GM12878 (cell line): ENCODE measurements at regions not wholly inside any gene's neighbourhood (a gene's known extent, or its start where the extent isn't known, plus 50 kb on each side); places are given as distances from the start of the nearest gene placed in this dataset.

Source experiments
- ATAC-seq: fragments of 200-7000 bp; cut with Tn5 transposase; 3 replicates; pipeline ENCODE4 v1.9.1; 2020; ENCODE audit warnings: mild to moderate bottlenecking, moderate library complexity
- BruUV-seq: library from RNA; stranded (reverse); fragments of 400-500 nt; replicated peaks from 2 replicates; lab custom pipeline; 2021; lab: Mats Ljungman, UMichigan
- CTCF ChIA-PET: fragments of 300-600 bp; sonication (Branson Sonifier 250); formaldehyde crosslinking; extraction: SDS; loops from one replicate; lab custom pipeline; 2021; ENCODE audit warnings: inconsistent platforms; lab: Yijun Ruan, JAX
- POLR2A ChIA-PET: fragments of 350-600 bp; formaldehyde crosslinking; extraction: SDS; loops from one replicate; lab custom pipeline; 2021; ENCODE audit warnings: inconsistent platforms; lab: Charles Lee
- RAD21 ChIA-PET: fragments of 300-600 bp; sonication (Branson Sonifier 250); formaldehyde crosslinking; loops from one replicate; lab custom pipeline; 2023; ENCODE audit warnings: antibody characterized with exemption; ENCODE audit not compliant: unreplicated experiment; lab: Charles Lee
- SMC1A ChIA-PET: fragments of 300-600 bp; sonication (Branson Sonifier 250); formaldehyde crosslinking; loops from one replicate; lab custom pipeline; 2023; ENCODE audit not compliant: unreplicated experiment, uncharacterized antibody; lab: Charles Lee
- DNase-seq: peaks from one replicate; pipeline ENCODE4 v3.0.0-alpha.2; 2011; ENCODE audit warnings: low read depth, low spot score
- FAIRE-seq: peaks from 3 replicates; lab custom pipeline; 2011; peaks lifted over from hg19 to GRCh38; lab: Jason Lieb, UNC
- H2AFZ ChIP-seq: 2 replicates; pipeline ENCODE4 v1.6.0; 2011; ENCODE audit warnings: low read depth, low read length, control low read depth; ENCODE audit not compliant: control insufficient read depth
- H3K27ac ChIP-seq: 2 replicates; pipeline ENCODE4 v1.5.1; 2011; ENCODE audit warnings: control low read depth; ENCODE audit not compliant: control insufficient read depth, insufficient read depth
- H3K27me3 ChIP-seq, 2 experiments: replicated peaks in 1 of 2; 2 replicates each; pipeline versions ENCODE4 v1.6.0 to v1.6.1; 2011; ENCODE audit warnings: low read length in 1 of 2; ENCODE audit not compliant: control insufficient read depth in 2 of 2, insufficient read depth in 2 of 2
- H3K36me3 ChIP-seq, 2 experiments: 2 replicates each; pipeline ENCODE4 v1.5.1; 2011; ENCODE audit warnings: low read length in 1 of 2; ENCODE audit not compliant: control insufficient read depth in 2 of 2, insufficient read depth in 2 of 2
- H3K4me1 ChIP-seq: 2 replicates; pipeline ENCODE4 v1.6.1; 2011; ENCODE audit warnings: mild to moderate bottlenecking, low read length, moderate library complexity, mixed read lengths; ENCODE audit not compliant: control insufficient read depth, insufficient read depth
- H3K4me2 ChIP-seq: 2 replicates; pipeline ENCODE4 v1.6.0; 2011; ENCODE audit warnings: control low read depth; ENCODE audit not compliant: control insufficient read depth, insufficient read depth
- H3K4me3 ChIP-seq: fragments of 200-600 bp; sonication (generic); 2 replicates; pipeline ENCODE4 v1.5.1; 2016
- H3K79me2 ChIP-seq: 2 replicates; pipeline ENCODE4 v1.6.0; 2011; ENCODE audit warnings: low read length; ENCODE audit not compliant: control insufficient read depth, insufficient read depth
- H3K9ac ChIP-seq: 2 replicates; pipeline ENCODE4 v1.8.0; 2011; ENCODE audit warnings: low read length, control low read depth, mixed read lengths; ENCODE audit not compliant: control insufficient read depth, insufficient read depth
- H3K9me3 ChIP-seq: replicated peaks from 3 replicates; pipeline ENCODE4 v1.5.1; 2011; ENCODE audit warnings: mild to moderate bottlenecking, low read length; ENCODE audit not compliant: control insufficient read depth, insufficient read depth
- H4K20me1 ChIP-seq: 2 replicates; pipeline ENCODE4 v1.6.0; 2011; ENCODE audit not compliant: control insufficient read depth, insufficient read depth
- BMI1 ChIP-seq: fragments of 450-650 bp; IDR thresholded peaks from 2 replicates; pipeline ENCODE4 v1.6.1; 2016; ENCODE audit warnings: mild to moderate bottlenecking, moderate library complexity, borderline replicate concordance
- CHD2 ChIP-seq: IDR thresholded peaks from 2 replicates; pipeline ENCODE4 v1.6.1; 2011; ENCODE audit warnings: low read depth, low read length, improper control_type of control experiment, borderline replicate concordance
- EGR1 ChIP-seq, 2 experiments: IDR thresholded peaks; 1 replicate in 1 of 2; 2 replicates in 1 of 2; pipeline ENCODE4 v1.6.1; 2011 to 2012; ENCODE audit warnings: low read depth in 2 of 2, low read length in 2 of 2, borderline replicate concordance in 1 of 2, mild to moderate bottlenecking in 1 of 2, moderate library complexity in 1 of 2
- ESRRA ChIP-seq: IDR thresholded peaks from 2 replicates; pipeline ENCODE4 v1.6.1; 2012; ENCODE audit warnings: mild to moderate bottlenecking, low read length, improper control_type of control experiment
- FOXK2 ChIP-seq: fragments of 450-650 bp; IDR thresholded peaks from 2 replicates; pipeline ENCODE4 v1.6.1; 2017; ENCODE audit warnings: mild to moderate bottlenecking, moderate library complexity
- JUND ChIP-seq: IDR thresholded peaks from 2 replicates; pipeline ENCODE4 v1.6.1; 2012; ENCODE audit warnings: low read depth, mild to moderate bottlenecking, low read length, improper control_type of control experiment, moderate library complexity
- MEF2B ChIP-seq: fragments of 450-650 bp; IDR thresholded peaks from 2 replicates; pipeline ENCODE4 v1.6.1; 2018; ENCODE audit warnings: mild to moderate bottlenecking, moderate library complexity; ENCODE audit not compliant: partially characterized antibody, poor library complexity, severe bottlenecking
- POLR2AphosphoS5 ChIP-seq: IDR thresholded peaks from 2 replicates; pipeline ENCODE4 v1.6.1; 2011; ENCODE audit warnings: mild to moderate bottlenecking, low read length, inconsistent platforms
- WGBS: methylation state at CpG from one replicate; pipeline ENCODE4 v1.1.6; 2016; ENCODE audit warnings: low lambda C conversion rate; ENCODE audit not compliant: insufficient replicate concordance, insufficient coverage; ENCODE audit errors: missing lambda C conversion rate; 5-methylcytosine and 5-hydroxymethylcytosine counted together
- in situ Hi-C: fragments of 300-500 bp; cut with MboI; formaldehyde crosslinking; loops from 9 replicates; pipeline ENCODE4 v1.14.3; 2018; ENCODE audit warnings: mixed read lengths
- intact Hi-C: fragments of 100-400 bp; cut with micrococcal nuclease; formaldehyde crosslinking; loops from one replicate; pipeline ENCODE4 v1.14.2; 2022; ENCODE audit not compliant: unreplicated experiment
- TF ChIP-seq, protein P1 (sequence below): fragments of 450-650 bp; IDR thresholded peaks from 2 replicates; pipeline ENCODE4 v1.6.1; 2016; ENCODE audit warnings: mild to moderate bottlenecking
- TF ChIP-seq, protein P2 (sequence below): fragments of 450-650 bp; IDR thresholded peaks from 2 replicates; pipeline ENCODE4 v1.6.1; 2016; ENCODE audit warnings: mild to moderate bottlenecking
- TF ChIP-seq, protein P3 (sequence below): fragments of 150-350 bp; IDR thresholded peaks from 2 replicates; pipeline ENCODE4 v1.6.1; 2014; ENCODE audit warnings: mild to moderate bottlenecking, low read depth, low read length
- TF ChIP-seq, protein P4 (sequence below): fragments of 450-650 bp; IDR thresholded peaks from 2 replicates; pipeline ENCODE4 v1.6.1; 2018; ENCODE audit warnings: mild to moderate bottlenecking, low read depth, moderate library complexity; ENCODE audit not compliant: partially characterized antibody
- TF ChIP-seq, protein P5 (sequence below): IDR thresholded peaks from 2 replicates; pipeline ENCODE4 v1.6.1; 2011; ENCODE audit warnings: mild to moderate bottlenecking, low read depth, low read length, moderate library complexity; ENCODE audit not compliant: insufficient replicate concordance

DNA sequence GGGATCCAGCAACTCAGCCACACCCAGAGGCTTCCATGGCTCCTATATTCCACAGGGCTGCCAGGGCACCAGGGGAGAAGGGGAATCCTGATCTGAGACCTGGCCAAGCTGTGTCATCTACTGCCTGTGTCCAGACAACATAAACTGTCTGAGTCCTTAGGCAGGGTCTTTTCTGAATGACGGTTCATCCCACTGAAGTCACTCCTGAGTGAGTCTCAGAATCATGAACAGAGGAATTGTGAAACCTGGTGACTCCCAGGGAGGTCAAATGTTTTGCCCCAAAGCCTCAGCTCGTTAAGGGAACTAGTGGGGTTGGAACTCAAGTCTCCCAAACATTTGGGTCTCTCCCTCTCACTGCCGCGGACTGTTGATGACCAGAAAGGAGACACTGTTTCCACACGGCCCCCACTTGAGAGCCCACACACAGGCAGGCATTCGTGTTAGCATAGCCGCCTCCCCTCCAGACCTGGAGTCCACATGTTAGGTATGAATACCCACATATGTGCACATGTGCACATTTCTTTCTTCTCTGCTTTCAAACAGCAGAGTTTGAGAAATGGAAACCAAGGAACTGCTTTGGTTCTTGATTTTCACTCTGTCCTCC is 87.2 kb upstream of the KCNK12 start:
- Histone ChIP-seq H3K79me2 (no peaks in the 10 kb centered on the region), H3K9me3 (no peaks in the 10 kb centered on the region), H3K27me3 (no peaks in the 10 kb centered on the region), H3K4me2 (no peak overlapping the region), H3K4me3 (no peak overlapping the region), H3K36me3 (no peaks in the 10 kb centered on the region), H3K27ac (no peak overlapping the region), H2AFZ (peak overlapping the region; percentile 40), H3K4me1 (peaks cover 43% of the 10 kb centered on the region), H3K9ac (no peak overlapping the region), H4K20me1 (no peaks in the 10 kb centered on the region)
- no peak for FAIRE-seq
- RAD21 ChIA-PET = interaction anchor here (1.1 kb wide), 1 partner anchor 110 kb away, joined by 4 read pairs; no protein-coding TSS in a partner anchor
- 7% methylated on average over 6 of the region's 7 CpGs for WGBS
- DNase-seq = no peak
- SMC1A ChIA-PET = interaction anchor here (0.6 to 1.3 kb wide), 3 partner anchors 109 to 116 kb away, joined by 3 read pairs; no protein-coding TSS in a partner anchor
- POLR2A ChIA-PET = interaction anchor here (0.6 kb wide), 1 partner anchor 55 kb away, joined by 7 read pairs; no protein-coding TSS in a partner anchor
- no peak for ATAC-seq
- no TSS peak for BruUV-seq
- intact Hi-C loops (loop anchor here (5.0 kb wide), 1 partner anchor 109 kb away; no protein-coding TSS in a partner anchor), in situ Hi-C loops (no loop called here)
- CTCF ChIA-PET = interaction anchor here (0.7 to 1.3 kb wide), 2 partner anchors 109 to 422 kb away, joined by 3 read pairs; no protein-coding TSS in a partner anchor
- TF ChIP-seq, protein P1, sequence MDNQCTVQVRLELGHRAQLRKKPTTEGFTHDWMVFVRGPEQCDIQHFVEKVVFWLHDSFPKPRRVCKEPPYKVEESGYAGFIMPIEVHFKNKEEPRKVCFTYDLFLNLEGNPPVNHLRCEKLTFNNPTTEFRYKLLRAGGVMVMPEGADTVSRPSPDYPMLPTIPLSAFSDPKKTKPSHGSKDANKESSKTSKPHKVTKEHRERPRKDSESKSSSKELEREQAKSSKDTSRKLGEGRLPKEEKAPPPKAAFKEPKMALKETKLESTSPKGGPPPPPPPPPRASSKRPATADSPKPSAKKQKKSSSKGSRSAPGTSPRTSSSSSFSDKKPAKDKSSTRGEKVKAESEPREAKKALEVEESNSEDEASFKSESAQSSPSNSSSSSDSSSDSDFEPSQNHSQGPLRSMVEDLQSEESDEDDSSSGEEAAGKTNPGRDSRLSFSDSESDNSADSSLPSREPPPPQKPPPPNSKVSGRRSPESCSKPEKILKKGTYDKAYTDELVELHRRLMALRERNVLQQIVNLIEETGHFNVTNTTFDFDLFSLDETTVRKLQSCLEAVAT = no peak
- TF ChIP-seq, protein P2, sequence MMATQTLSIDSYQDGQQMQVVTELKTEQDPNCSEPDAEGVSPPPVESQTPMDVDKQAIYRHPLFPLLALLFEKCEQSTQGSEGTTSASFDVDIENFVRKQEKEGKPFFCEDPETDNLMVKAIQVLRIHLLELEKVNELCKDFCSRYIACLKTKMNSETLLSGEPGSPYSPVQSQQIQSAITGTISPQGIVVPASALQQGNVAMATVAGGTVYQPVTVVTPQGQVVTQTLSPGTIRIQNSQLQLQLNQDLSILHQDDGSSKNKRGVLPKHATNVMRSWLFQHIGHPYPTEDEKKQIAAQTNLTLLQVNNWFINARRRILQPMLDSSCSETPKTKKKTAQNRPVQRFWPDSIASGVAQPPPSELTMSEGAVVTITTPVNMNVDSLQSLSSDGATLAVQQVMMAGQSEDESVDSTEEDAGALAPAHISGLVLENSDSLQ = no peak
- TF ChIP-seq EGR1 (IDR thresholded peaks at IDR 0.05; ENCODE audit: borderline replicate concordance in 1 of 2, low read depth in 2 of 2, low read length in 2 of 2) (no peak), FOXK2 (no peak), POLR2AphosphoS5 (no peak), CHD2 (no peak), BMI1 (no peak), JUND (no peak), ESRRA (no peak), MEF2B (no peak)
- TF ChIP-seq, protein P3, sequence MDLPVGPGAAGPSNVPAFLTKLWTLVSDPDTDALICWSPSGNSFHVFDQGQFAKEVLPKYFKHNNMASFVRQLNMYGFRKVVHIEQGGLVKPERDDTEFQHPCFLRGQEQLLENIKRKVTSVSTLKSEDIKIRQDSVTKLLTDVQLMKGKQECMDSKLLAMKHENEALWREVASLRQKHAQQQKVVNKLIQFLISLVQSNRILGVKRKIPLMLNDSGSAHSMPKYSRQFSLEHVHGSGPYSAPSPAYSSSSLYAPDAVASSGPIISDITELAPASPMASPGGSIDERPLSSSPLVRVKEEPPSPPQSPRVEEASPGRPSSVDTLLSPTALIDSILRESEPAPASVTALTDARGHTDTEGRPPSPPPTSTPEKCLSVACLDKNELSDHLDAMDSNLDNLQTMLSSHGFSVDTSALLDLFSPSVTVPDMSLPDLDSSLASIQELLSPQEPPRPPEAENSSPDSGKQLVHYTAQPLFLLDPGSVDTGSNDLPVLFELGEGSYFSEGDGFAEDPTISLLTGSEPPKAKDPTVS = no peak
- TF ChIP-seq, protein P4, sequence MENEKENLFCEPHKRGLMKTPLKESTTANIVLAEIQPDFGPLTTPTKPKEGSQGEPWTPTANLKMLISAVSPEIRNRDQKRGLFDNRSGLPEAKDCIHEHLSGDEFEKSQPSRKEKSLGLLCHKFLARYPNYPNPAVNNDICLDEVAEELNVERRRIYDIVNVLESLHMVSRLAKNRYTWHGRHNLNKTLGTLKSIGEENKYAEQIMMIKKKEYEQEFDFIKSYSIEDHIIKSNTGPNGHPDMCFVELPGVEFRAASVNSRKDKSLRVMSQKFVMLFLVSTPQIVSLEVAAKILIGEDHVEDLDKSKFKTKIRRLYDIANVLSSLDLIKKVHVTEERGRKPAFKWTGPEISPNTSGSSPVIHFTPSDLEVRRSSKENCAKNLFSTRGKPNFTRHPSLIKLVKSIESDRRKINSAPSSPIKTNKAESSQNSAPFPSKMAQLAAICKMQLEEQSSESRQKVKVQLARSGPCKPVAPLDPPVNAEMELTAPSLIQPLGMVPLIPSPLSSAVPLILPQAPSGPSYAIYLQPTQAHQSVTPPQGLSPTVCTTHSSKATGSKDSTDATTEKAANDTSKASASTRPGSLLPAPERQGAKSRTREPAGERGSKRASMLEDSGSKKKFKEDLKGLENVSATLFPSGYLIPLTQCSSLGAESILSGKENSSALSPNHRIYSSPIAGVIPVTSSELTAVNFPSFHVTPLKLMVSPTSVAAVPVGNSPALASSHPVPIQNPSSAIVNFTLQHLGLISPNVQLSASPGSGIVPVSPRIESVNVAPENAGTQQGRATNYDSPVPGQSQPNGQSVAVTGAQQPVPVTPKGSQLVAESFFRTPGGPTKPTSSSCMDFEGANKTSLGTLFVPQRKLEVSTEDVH = no peak
- TF ChIP-seq, protein P5, sequence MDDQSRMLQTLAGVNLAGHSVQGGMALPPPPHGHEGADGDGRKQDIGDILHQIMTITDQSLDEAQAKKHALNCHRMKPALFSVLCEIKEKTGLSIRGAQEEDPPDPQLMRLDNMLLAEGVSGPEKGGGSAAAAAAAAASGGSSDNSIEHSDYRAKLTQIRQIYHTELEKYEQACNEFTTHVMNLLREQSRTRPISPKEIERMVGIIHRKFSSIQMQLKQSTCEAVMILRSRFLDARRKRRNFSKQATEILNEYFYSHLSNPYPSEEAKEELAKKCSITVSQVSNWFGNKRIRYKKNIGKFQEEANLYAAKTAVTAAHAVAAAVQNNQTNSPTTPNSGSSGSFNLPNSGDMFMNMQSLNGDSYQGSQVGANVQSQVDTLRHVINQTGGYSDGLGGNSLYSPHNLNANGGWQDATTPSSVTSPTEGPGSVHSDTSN = no peak
